ENCODE measurements at regions not wholly inside any gene's neighbourhood (a gene's known extent, or its start where the extent isn't known, plus 50 kb on each side); places are given as distances from the start of the nearest gene placed in this dataset.

GRCh38 chr14:96931751-96932150 is 134.6 kb downstream of the VRK1 start:
- 73 to 88% methylated on average over 5 to 6 of the region's 17 CpGs for WGBS, 2 donors (ENCODE audit: low coverage in 1 of 2)
- Histone ChIP-seq H3K4me3 (no peak overlapping the region), H3K27me3 (no peaks in the 10 kb centered on the region), H3K27ac (no peak overlapping the region), H3K4me1 (no peaks in the 10 kb centered on the region), H3K9me3 (no peaks in the 10 kb centered on the region), H3K36me3 (no peaks in the 10 kb centered on the region)
- no peak for ATAC-seq
- TF ChIP-seq EP300 (IDR thresholded peaks at IDR 0.05): no peak
- TF ChIP-seq POLR2AphosphoS5 (IDR thresholded peaks at IDR 0.05): no peak
- no peak for TF ChIP-seq POLR2A (IDR thresholded peaks at IDR 0.05)

GRCh38 chr14:96934638-96935330 is 137.6 kb downstream of the VRK1 start:
- Histone ChIP-seq H3K27ac (no peak overlapping the region), H3K4me1 (no peaks in the 10 kb centered on the region), H3K36me3 (no peaks in the 10 kb centered on the region), H3K4me3 (no peak overlapping the region), H3K9me3 (no peaks in the 10 kb centered on the region), H3K27me3 (no peaks in the 10 kb centered on the region)
- no peak for ATAC-seq
- TF ChIP-seq POLR2AphosphoS5 (IDR thresholded peaks at IDR 0.05): no peak
- no peak for TF ChIP-seq EP300 (IDR thresholded peaks at IDR 0.05)
- no peak for TF ChIP-seq POLR2A (IDR thresholded peaks at IDR 0.05)
- TF ChIP-seq CTCF (IDR thresholded peaks at IDR 0.05): no peak
- WGBS, 2 donors (ENCODE audit: low coverage in 1 of 2): 69 to 76% methylated on average over 11 to 12 of the region's 13 CpGs

GRCh38 chr14:96938946-96939345 is 141.8 kb downstream of the VRK1 start:
- no peak for ATAC-seq
- no peaks in the 10 kb centered on the region for H3K27me3 ChIP-seq
- TF ChIP-seq EP300 (IDR thresholded peaks at IDR 0.05) (no peak), CTCF (IDR thresholded peaks at IDR 0.05) (no peak)
- no peaks in the 10 kb centered on the region for H3K36me3 ChIP-seq
- no peak overlapping the region for H3K27ac ChIP-seq
- H3K4me1 ChIP-seq: no peaks in the 10 kb centered on the region
- WGBS, 2 donors (ENCODE audit: low coverage in 1 of 2): 32 to 80% methylated on average over 1 to 6 of the region's 7 CpGs
- H3K4me3 ChIP-seq: no peak overlapping the region
- H3K9me3 ChIP-seq: no peaks in the 10 kb centered on the region

- ATAC-seq: no peak
Observed at GRCh38 chr14:96940009-96940408, 142.8 kb downstream of the VRK1 start.

GRCh38 chr14:96944297-96944696 is 147.1 kb downstream of the VRK1 start:
- 15 to 59% methylated on average over 5 of the region's 6 CpGs for WGBS, 2 donors (ENCODE audit: low coverage in 1 of 2)
- Histone ChIP-seq H3K4me1 (no peaks in the 10 kb centered on the region), H3K27ac (no peak overlapping the region), H3K36me3 (no peaks in the 10 kb centered on the region), H3K4me3 (no peak overlapping the region), H3K9me3 (no peaks in the 10 kb centered on the region), H3K27me3 (no peaks in the 10 kb centered on the region)
- ATAC-seq: no peak
- TF ChIP-seq EP300 (IDR thresholded peaks at IDR 0.05) (no peak), POLR2A (IDR thresholded peaks at IDR 0.05) (no peak), CTCF (IDR thresholded peaks at IDR 0.05) (no peak), POLR2AphosphoS5 (IDR thresholded peaks at IDR 0.05) (no peak)

More at GRCh38 chr14:96940009-96940408, 142.8 kb downstream of the VRK1 start:
- H3K4me3 ChIP-seq: no peak overlapping the region
- H3K27ac ChIP-seq: no peak overlapping the region
- H3K36me3 ChIP-seq: no peaks in the 10 kb centered on the region
- H3K9me3 ChIP-seq: no peaks in the 10 kb centered on the region
- WGBS, 2 donors (ENCODE audit: low coverage in 1 of 2): 17 to 38% methylated on average over 1 to 3 of the region's 3 CpGs
- H3K27me3 ChIP-seq: no peaks in the 10 kb centered on the region
- no peaks in the 10 kb centered on the region for H3K4me1 ChIP-seq
- no peak for TF ChIP-seq CTCF (IDR thresholded peaks at IDR 0.05)
- TF ChIP-seq POLR2AphosphoS5 (IDR thresholded peaks at IDR 0.05): no peak
- TF ChIP-seq EP300 (IDR thresholded peaks at IDR 0.05): no peak
- no peak for TF ChIP-seq POLR2A (IDR thresholded peaks at IDR 0.05)
